ENCODE measurements at regions not wholly inside any gene's neighbourhood (a gene's known extent, or its start where the extent isn't known, plus 50 kb on each side); places are given as distances from the start of the nearest gene placed in this dataset.

GRCh38 chr9:91502475-91502874, 78.8 kb upstream of the NFIL3 start:
- in situ Hi-C loops (cut with HindIII; ENCODE audit: low pct_unique_long_range_greater_than_20kb, low sequenced_read_pairs) (no loop called here), intact Hi-C loops (cut with micrococcal nuclease; ENCODE audit: unreplicated experiment) (no loop called here)
- BruUV-seq (replicated peaks), result no TSS peak
- Histone ChIP-seq H3K4me3 (ENCODE audit: low read depth in 2 of 2, low read length in 2 of 2) (no peak overlapping the region), H3K36me3 (ENCODE audit: control insufficient read depth, insufficient read depth, low read length) (no peaks in the 10 kb centered on the region), H3K9me3 (ENCODE audit: control insufficient read depth, insufficient read depth, low read depth, low read length) (no peaks in the 10 kb centered on the region), H3K27me3 (ENCODE audit: control insufficient read depth, insufficient read depth, low read length) (no peaks in the 10 kb centered on the region), H3K27ac (ENCODE audit: low read length) (no peak overlapping the region), H3K4me1 (ENCODE audit: control insufficient read depth, insufficient read depth, low read length) (no peaks in the 10 kb centered on the region)
- DNase-seq (ENCODE audit: low read depth, low spot score), result no peak
- no peak for TF ChIP-seq CTCF (IDR thresholded peaks at IDR 0.05)
- TF ChIP-seq TCF7L2 (IDR thresholded peaks at IDR 0.05; ENCODE audit: low read depth, low read length), result no peak
- TF ChIP-seq POLR2AphosphoS5 (IDR thresholded peaks at IDR 0.05; ENCODE audit: low read depth, low read length), result no peak
- TF ChIP-seq SIN3A (IDR thresholded peaks at IDR 0.05; ENCODE audit: borderline replicate concordance, insufficient read depth, low read depth, low read length), result no peak
- TF ChIP-seq REST (IDR thresholded peaks at IDR 0.05; ENCODE audit: insufficient read depth in 1 of 2, low read depth in 2 of 2, low read length in 1 of 2), result no peak
- ChIA-PET CTCF (no interaction called here), POLR2A (no interaction called here)
- no peak for ATAC-seq

DNA sequence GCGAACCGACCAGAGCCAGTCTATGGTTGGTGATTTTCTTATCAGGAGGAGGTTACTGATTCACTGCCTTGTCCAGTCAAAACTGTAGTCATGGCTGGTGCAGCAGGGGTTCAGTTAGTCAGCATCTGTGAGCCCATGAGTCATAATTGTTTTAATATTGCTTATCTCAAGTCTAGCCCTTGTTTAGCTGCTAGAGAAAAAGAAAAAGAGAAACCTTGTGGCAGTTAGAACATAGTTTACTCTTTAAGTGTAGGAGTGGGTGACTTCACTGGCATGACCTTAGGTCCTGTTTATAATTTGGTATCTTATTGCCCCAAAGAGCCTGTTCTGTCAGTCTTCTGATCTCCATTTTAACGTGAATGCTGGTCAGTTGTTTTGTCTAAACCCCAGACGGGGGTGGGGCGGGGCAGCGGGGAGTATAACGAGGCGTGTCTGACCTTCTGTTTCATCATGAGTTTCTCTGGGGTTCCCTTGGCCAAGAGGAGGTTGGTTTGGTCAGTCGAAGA, 76.9 kb upstream of the NFIL3 start:
- H3K4me1 ChIP-seq (ENCODE audit: control insufficient read depth, insufficient read depth, low read length), result no peaks in the 10 kb centered on the region
- ChIA-PET POLR2A (no interaction called here), CTCF (no interaction called here)
- no peaks in the 10 kb centered on the region for H3K36me3 ChIP-seq (ENCODE audit: control insufficient read depth, insufficient read depth, low read length)
- no peaks in the 10 kb centered on the region for H3K27me3 ChIP-seq (ENCODE audit: control insufficient read depth, insufficient read depth, low read length)
- in situ Hi-C loops (cut with HindIII; ENCODE audit: low pct_unique_long_range_greater_than_20kb, low sequenced_read_pairs), result no loop called here
- peak; percentile 70 for ATAC-seq
- intact Hi-C loops (cut with micrococcal nuclease; ENCODE audit: unreplicated experiment), result no loop called here
- DNase-seq (ENCODE audit: low read depth, low spot score), result no peak
- no peak overlapping the region for H3K27ac ChIP-seq (ENCODE audit: low read length)
- H3K4me3 ChIP-seq (ENCODE audit: low read depth in 2 of 2, low read length in 2 of 2), result no peak overlapping the region
- BruUV-seq (replicated peaks), result no TSS peak
- TF ChIP-seq TCF7L2 (IDR thresholded peaks at IDR 0.05; ENCODE audit: low read depth, low read length), result no peak
- no peak for TF ChIP-seq CTCF (IDR thresholded peaks at IDR 0.05)
- TF ChIP-seq POLR2AphosphoS5 (IDR thresholded peaks at IDR 0.05; ENCODE audit: low read depth, low read length), result no peak
- no peak for TF ChIP-seq REST (IDR thresholded peaks at IDR 0.05; ENCODE audit: insufficient read depth in 1 of 2, low read depth in 2 of 2, low read length in 1 of 2)
- TF ChIP-seq SIN3A (IDR thresholded peaks at IDR 0.05; ENCODE audit: borderline replicate concordance, insufficient read depth, low read depth, low read length), result no peak
- H3K9me3 ChIP-seq (ENCODE audit: control insufficient read depth, insufficient read depth, low read depth, low read length), result no peaks in the 10 kb centered on the region

Measured in Panc1 (cell line).